Keratinocyte (primary cell): ENCODE measurements at regions not wholly inside any gene's neighbourhood (a gene's known extent, or its start where the extent isn't known, plus 50 kb on each side); places are given as distances from the start of the nearest gene placed in this dataset.

Experiments used
- DNase-seq: peaks from one replicate; pipeline ENCODE4 v3.0.0-alpha.2; 2011; ENCODE audit warnings: low read depth, missing footprints, low spot score
- FAIRE-seq: peaks from 2 replicates; lab custom pipeline; 2011; peaks lifted over from hg19 to GRCh38; lab: Jason Lieb, UNC
- H2AFZ ChIP-seq: 2 replicates; pipeline ENCODE4 v1.6.0; 2012; ENCODE audit warnings: low read length, control low read depth, inconsistent platforms; ENCODE audit not compliant: control insufficient read depth
- H3K27ac ChIP-seq: 2 replicates; pipeline ENCODE4 v1.5.1; 2011; ENCODE audit warnings: low read length; ENCODE audit not compliant: control insufficient read depth, insufficient read depth
- H3K27me3 ChIP-seq: 3 replicates; pipeline ENCODE4 v1.6.0; 2011; ENCODE audit warnings: low read length; ENCODE audit not compliant: control insufficient read depth, insufficient read depth; ENCODE audit errors: extremely low read depth
- H3K36me3 ChIP-seq, 2 experiments: 2 replicates in 1 of 2; 3 replicates in 1 of 2; pipeline ENCODE4 v1.5.1; 2011; ENCODE audit warnings: low read length in 2 of 2, mild to moderate bottlenecking in 1 of 2; ENCODE audit not compliant: control insufficient read depth in 2 of 2, insufficient read depth in 2 of 2; ENCODE audit errors: extremely low read depth in 1 of 2
- H3K4me1 ChIP-seq: 3 replicates; pipeline ENCODE4 v1.5.1; 2011; ENCODE audit warnings: low read length; ENCODE audit not compliant: control insufficient read depth, insufficient read depth; ENCODE audit errors: extremely low read depth
- H3K4me2 ChIP-seq: 3 replicates; pipeline ENCODE4 v1.6.0; 2011; ENCODE audit warnings: low read depth, low read length; ENCODE audit not compliant: control insufficient read depth, insufficient read depth; ENCODE audit errors: extremely low read depth
- H3K4me3 ChIP-seq, 3 experiments: fragments of 200-600 bp in 1 of 3; sonication (generic) in 1 of 3; 2 replicates in 2 of 3; 3 replicates in 1 of 3; pipeline ENCODE4 v1.5.1; 2011 to 2016; ENCODE audit warnings: low read length in 3 of 3, mild to moderate bottlenecking in 3 of 3, control low read depth in 2 of 3, inconsistent platforms in 1 of 3, low read depth in 1 of 3, mixed read lengths in 1 of 3, mixed run types in 1 of 3, moderate library complexity in 1 of 3; ENCODE audit not compliant: control insufficient read depth in 2 of 3, insufficient read depth in 2 of 3; ENCODE audit errors: extremely low read depth in 1 of 3
- H3K79me2 ChIP-seq: 2 replicates; pipeline ENCODE4 v1.6.0; 2012; ENCODE audit warnings: low read length; ENCODE audit not compliant: control insufficient read depth, insufficient read depth
- H3K9ac ChIP-seq: 3 replicates; pipeline ENCODE4 v1.6.0; 2011; ENCODE audit warnings: low read length; ENCODE audit not compliant: control insufficient read depth, insufficient read depth; ENCODE audit errors: extremely low read depth
- H3K9me1 ChIP-seq: 3 replicates; pipeline ENCODE4 v1.6.0; 2011; ENCODE audit warnings: low read length; ENCODE audit not compliant: control insufficient read depth, insufficient read depth; ENCODE audit errors: extremely low read depth
- H3K9me3 ChIP-seq: 2 replicates; pipeline ENCODE4 v1.5.1; 2012; ENCODE audit warnings: low read depth, low read length; ENCODE audit not compliant: control insufficient read depth
- H4K20me1 ChIP-seq: 3 replicates; pipeline ENCODE4 v1.6.0; 2011; ENCODE audit warnings: low read length; ENCODE audit not compliant: control insufficient read depth, insufficient read depth; ENCODE audit errors: extremely low read depth
- CTCF ChIP-seq, 3 experiments: IDR thresholded peaks in 1 of 3; conservative IDR thresholded peaks in 1 of 3; optimal IDR thresholded peaks in 1 of 3; 2 replicates in 2 of 3; 3 replicates in 1 of 3; pipeline versions ENCODE3 to v1.5.1; 2011; ENCODE audit warnings: low read length in 3 of 3, mild to moderate bottlenecking in 3 of 3, moderate library complexity in 2 of 3, control low read depth in 1 of 3, inconsistent platforms in 1 of 3; ENCODE audit not compliant: insufficient read depth in 2 of 3; ENCODE audit errors: extremely low read depth in 1 of 3
- EZH2 ChIP-seq: IDR thresholded peaks from one replicate; pipeline ENCODE4 v1.6.1; 2012; ENCODE audit warnings: inconsistent platforms, mild to moderate bottlenecking, low read length, moderate library complexity
- dilution Hi-C: fragments of 300-500 bp; cut with MboI; formaldehyde crosslinking; loops from one replicate; pipeline ENCODE4 v1.7.0; 2020; ENCODE audit warnings: low sequenced_read_pairs; ENCODE audit not compliant: extremely low pct_ligation_motif_present

GRCh38 chr2:220574038-220574437 lies 946.6 kb downstream of the SLC4A3 start:
- Histone ChIP-seq H3K27me3 (no peaks in the 10 kb centered on the region), H3K9me3 (no peaks in the 10 kb centered on the region), H3K9ac (no peak overlapping the region), H4K20me1 (no peaks in the 10 kb centered on the region), H3K79me2 (no peaks in the 10 kb centered on the region), H3K4me2 (no peak overlapping the region), H3K4me3 (no peak overlapping the region), H2AFZ (no peak overlapping the region), H3K36me3 (no peaks in the 10 kb centered on the region), H3K9me1 (no peaks in the 10 kb centered on the region), H3K4me1 (peaks cover 9% of the 10 kb centered on the region), H3K27ac (no peak overlapping the region)
- DNase-seq (no peak), FAIRE-seq (no peak)
- dilution Hi-C loops, result no loop called here
- TF ChIP-seq CTCF (optimal IDR thresholded peaks at IDR 0.05 in 1 of 3, IDR thresholded peaks at IDR 0.05 in 1 of 3, conservative IDR thresholded peaks at IDR 0.05 in 1 of 3; ENCODE audit: extremely low read depth in 1 of 3, insufficient read depth in 2 of 3, low read length in 3 of 3) (no peak), EZH2 (no peak)

- Histone ChIP-seq H3K9ac (no peak overlapping the region), H2AFZ (no peak overlapping the region), H3K4me3 (no peak overlapping the region), H3K9me3 (no peaks in the 10 kb centered on the region), H3K27ac (no peak overlapping the region), H3K79me2 (no peaks in the 10 kb centered on the region), H4K20me1 (no peaks in the 10 kb centered on the region), H3K36me3 (no peaks in the 10 kb centered on the region), H3K4me1 (peaks cover 3% of the 10 kb centered on the region), H3K9me1 (no peaks in the 10 kb centered on the region), H3K4me2 (no peak overlapping the region), H3K27me3 (no peaks in the 10 kb centered on the region)
- no peak for FAIRE-seq
- no peak for DNase-seq
- TF ChIP-seq CTCF (optimal IDR thresholded peaks at IDR 0.05 in 1 of 3, IDR thresholded peaks at IDR 0.05 in 1 of 3, conservative IDR thresholded peaks at IDR 0.05 in 1 of 3; ENCODE audit: extremely low read depth in 1 of 3, insufficient read depth in 2 of 3, low read length in 3 of 3) (no peak), EZH2 (no peak)
- dilution Hi-C loops, result no loop called here
Observed at GRCh38 chr2:220575963-220576362, 948.5 kb downstream of the SLC4A3 start.
